Hepatocyte (in vitro differentiated cells): ENCODE measurements at regions not wholly inside any gene's neighbourhood (a gene's known extent, or its start where the extent isn't known, plus 50 kb on each side); places are given as distances from the start of the nearest gene placed in this dataset.

Experiments
- DNase-seq: peaks from one replicate; pipeline ENCODE4 v3.0.0-alpha.2; 2016; ENCODE audit warnings: low spot score
- H2AFZ ChIP-seq: fragments of 200-600 bp; sonication (generic); 2 replicates; pipeline ENCODE4 v1.6.0; 2016; ENCODE audit warnings: antibody characterized with exemption, mild to moderate bottlenecking
- H3K27ac ChIP-seq: fragments of 200-600 bp; sonication (generic); 2 replicates; pipeline ENCODE4 v1.5.1; 2016; ENCODE audit warnings: mild to moderate bottlenecking
- H3K27me3 ChIP-seq: fragments of 200-600 bp; sonication (generic); 2 replicates; pipeline ENCODE4 v1.6.1; 2016
- H3K36me3 ChIP-seq: fragments of 200-600 bp; sonication (generic); replicated peaks from 2 replicates; pipeline ENCODE4 v1.5.1; 2016; ENCODE audit warnings: low read depth; ENCODE audit not compliant: insufficient read depth
- H3K4me1 ChIP-seq: fragments of 200-600 bp; sonication (generic); 2 replicates; pipeline ENCODE4 v1.5.1; 2016; ENCODE audit warnings: mild to moderate bottlenecking, moderate library complexity; ENCODE audit not compliant: insufficient read depth
- H3K4me2 ChIP-seq: fragments of 200-600 bp; sonication (generic); 2 replicates; pipeline ENCODE4 v1.6.0; 2016
- H3K4me3 ChIP-seq: fragments of 200-600 bp; sonication (generic); 2 replicates; pipeline ENCODE4 v1.5.1; 2016; ENCODE audit warnings: mild to moderate bottlenecking
- H3K79me2 ChIP-seq: fragments of 200-600 bp; sonication (generic); 2 replicates; pipeline ENCODE4 v1.6.0; 2017; ENCODE audit warnings: mild to moderate bottlenecking
- H3K9me2 ChIP-seq: fragments of 200-600 bp; sonication (generic); replicated peaks from 2 replicates; pipeline ENCODE4 v1.6.0; 2017; ENCODE audit warnings: mild to moderate bottlenecking; ENCODE audit not compliant: insufficient read depth
- H3K9me3 ChIP-seq: fragments of 200-600 bp; sonication (generic); 2 replicates; pipeline ENCODE4 v1.5.1; 2016; ENCODE audit warnings: low read depth, mild to moderate bottlenecking
- H4K20me1 ChIP-seq: fragments of 200-600 bp; sonication (generic); 2 replicates; pipeline ENCODE4 v1.6.0; 2016; ENCODE audit warnings: mild to moderate bottlenecking; ENCODE audit not compliant: insufficient read depth, poor library complexity, severe bottlenecking
- EZH2 ChIP-seq: fragments of 200-600 bp; sonication (generic); IDR thresholded peaks from 2 replicates; pipeline ENCODE4 v1.6.1; 2016; ENCODE audit warnings: antibody characterized with exemption, mild to moderate bottlenecking, borderline replicate concordance
- EZH2phosphoT487 ChIP-seq: fragments of 200-600 bp; sonication (generic); IDR thresholded peaks from one replicate; pipeline ENCODE4 v1.6.1; 2018; ENCODE audit warnings: antibody characterized with exemption, mild to moderate bottlenecking, low read depth, moderate library complexity; ENCODE audit not compliant: unreplicated experiment, severe bottlenecking
- WGBS: methylation state at CpG from one replicate; pipeline ENCODE4 v1.1.6; 2016; ENCODE audit warnings: low lambda C conversion rate; ENCODE audit errors: missing lambda C conversion rate; 5-methylcytosine and 5-hydroxymethylcytosine counted together
- TF ChIP-seq, protein P1 (sequence below): fragments of 200-600 bp; sonication (generic); IDR thresholded peaks from 2 replicates; pipeline ENCODE4 v1.5.1; 2016; ENCODE audit warnings: antibody characterized with exemption, mild to moderate bottlenecking; ENCODE audit not compliant: poor library complexity

DNA sequence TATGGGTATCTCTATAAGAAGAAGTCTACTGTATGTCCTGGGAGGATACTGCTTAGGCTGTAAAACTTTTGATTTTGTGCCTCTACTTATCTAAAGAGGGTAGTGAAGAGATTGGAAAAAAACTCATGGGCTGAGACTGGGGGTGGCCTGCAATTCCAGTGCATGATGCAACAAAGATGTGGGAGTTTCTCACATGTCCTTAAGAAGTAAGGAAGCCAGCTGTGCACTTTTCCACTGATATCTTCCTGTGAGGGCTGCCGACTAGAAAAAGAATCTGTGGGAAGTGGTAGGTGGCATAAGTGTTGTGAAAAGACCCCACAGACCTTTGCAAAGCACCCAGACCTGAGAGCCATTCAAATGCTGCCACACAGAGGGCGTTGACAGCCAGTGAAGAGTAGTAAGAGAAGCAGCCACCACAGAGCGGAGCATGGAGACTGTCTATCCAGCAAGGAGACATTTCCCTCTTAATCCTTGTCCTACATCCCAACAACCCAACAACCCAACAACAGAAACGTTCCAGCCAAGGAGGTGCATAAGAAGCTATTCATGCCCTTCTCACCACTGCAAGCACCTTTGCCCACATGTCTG, 65.1 kb downstream of the PFDN4 start:
- Histone ChIP-seq H3K27ac (no peak overlapping the region), H3K4me2 (no peak overlapping the region), H3K9me3 (no peaks in the 10 kb centered on the region), H3K79me2 (no peaks in the 10 kb centered on the region), H3K27me3 (no peaks in the 10 kb centered on the region), H4K20me1 (no peaks in the 10 kb centered on the region), H3K4me3 (no peak overlapping the region), H3K36me3 (no peaks in the 10 kb centered on the region), H3K4me1 (no peaks in the 10 kb centered on the region), H2AFZ (no peak overlapping the region), H3K9me2 (no peaks in the 10 kb centered on the region)
- no peak for DNase-seq
- WGBS = 80% methylated on average over 4 of the region's 4 CpGs
- TF ChIP-seq, protein P1, sequence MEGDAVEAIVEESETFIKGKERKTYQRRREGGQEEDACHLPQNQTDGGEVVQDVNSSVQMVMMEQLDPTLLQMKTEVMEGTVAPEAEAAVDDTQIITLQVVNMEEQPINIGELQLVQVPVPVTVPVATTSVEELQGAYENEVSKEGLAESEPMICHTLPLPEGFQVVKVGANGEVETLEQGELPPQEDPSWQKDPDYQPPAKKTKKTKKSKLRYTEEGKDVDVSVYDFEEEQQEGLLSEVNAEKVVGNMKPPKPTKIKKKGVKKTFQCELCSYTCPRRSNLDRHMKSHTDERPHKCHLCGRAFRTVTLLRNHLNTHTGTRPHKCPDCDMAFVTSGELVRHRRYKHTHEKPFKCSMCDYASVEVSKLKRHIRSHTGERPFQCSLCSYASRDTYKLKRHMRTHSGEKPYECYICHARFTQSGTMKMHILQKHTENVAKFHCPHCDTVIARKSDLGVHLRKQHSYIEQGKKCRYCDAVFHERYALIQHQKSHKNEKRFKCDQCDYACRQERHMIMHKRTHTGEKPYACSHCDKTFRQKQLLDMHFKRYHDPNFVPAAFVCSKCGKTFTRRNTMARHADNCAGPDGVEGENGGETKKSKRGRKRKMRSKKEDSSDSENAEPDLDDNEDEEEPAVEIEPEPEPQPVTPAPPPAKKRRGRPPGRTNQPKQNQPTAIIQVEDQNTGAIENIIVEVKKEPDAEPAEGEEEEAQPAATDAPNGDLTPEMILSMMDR = no peak
- TF ChIP-seq EZH2 (no peak), EZH2phosphoT487 (no peak)

DNA sequence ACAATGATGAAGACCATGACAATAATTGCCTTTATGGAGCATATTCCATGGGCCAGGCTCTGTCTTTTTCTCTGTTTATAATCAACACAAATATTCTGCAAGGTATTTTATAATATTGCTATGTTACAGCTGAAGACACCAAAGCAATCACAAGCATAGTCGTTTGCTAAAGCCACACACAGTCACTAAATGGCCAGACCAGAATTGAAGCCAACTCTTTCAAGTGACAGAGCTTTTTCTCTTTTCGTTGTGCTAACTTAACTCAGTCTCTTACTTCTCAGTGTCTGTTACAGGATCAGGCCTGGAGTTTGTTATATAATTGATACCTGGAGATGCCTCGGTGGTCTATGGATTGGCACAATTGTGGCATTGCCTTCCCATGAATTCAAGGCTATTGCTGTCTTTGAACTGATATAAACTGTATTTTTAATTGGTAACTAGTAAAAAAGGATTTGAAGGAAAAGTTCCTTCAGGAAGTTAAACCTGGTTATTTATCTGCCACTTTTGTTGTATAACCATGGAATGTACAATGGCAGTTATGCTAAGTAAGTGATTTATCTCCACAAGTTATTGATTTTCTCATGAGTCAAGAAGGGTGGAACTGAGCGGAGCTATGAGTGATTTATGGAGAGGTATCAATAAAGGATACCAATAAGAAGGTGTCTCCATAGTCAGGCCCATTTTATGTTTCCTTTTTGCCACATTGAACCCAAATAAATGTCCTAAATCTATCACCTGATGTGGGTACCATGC, 67.6 kb downstream of the PFDN4 start:
- Histone ChIP-seq H3K36me3 (no peaks in the 10 kb centered on the region), H3K4me3 (no peak overlapping the region), H4K20me1 (no peaks in the 10 kb centered on the region), H3K79me2 (no peaks in the 10 kb centered on the region), H3K4me1 (no peaks in the 10 kb centered on the region), H2AFZ (no peak overlapping the region), H3K27me3 (no peaks in the 10 kb centered on the region), H3K9me3 (no peaks in the 10 kb centered on the region), H3K27ac (no peak overlapping the region), H3K4me2 (no peak overlapping the region), H3K9me2 (no peaks in the 10 kb centered on the region)
- no peak for DNase-seq
- WGBS = 84% methylated on average over 4 of the region's 4 CpGs
- TF ChIP-seq, protein P1 = no peak
- no peak for TF ChIP-seq EZH2
- TF ChIP-seq EZH2phosphoT487 = no peak

DNA sequence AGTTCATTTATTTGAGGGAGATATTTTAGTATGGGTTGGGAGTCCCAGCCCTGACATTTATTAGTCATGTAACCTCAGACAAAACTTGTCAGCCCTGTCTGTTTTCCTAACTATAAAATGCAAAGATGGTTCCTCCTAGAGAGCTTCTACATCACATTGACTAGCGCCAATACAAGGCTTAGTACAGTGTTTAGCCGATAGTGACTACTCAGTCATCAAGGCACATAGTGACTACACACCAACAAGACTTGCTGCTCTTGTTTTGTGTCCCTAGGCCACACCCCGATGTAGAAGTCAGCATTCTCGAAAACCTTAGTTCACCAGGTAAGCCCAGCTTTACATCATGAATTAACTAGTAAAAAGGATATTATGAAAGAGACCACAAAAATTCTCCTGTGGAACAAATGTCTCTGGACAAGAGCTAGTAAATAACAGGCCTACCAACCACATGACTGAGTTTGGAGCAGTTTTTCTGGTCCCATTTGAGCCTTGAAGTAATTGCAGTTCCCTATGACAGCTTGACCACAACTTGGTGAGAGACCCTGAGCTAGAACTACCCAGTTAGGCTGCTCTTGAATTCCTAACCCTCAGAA, 68.8 kb downstream of the PFDN4 start:
- Histone ChIP-seq H4K20me1 (no peaks in the 10 kb centered on the region), H3K79me2 (no peaks in the 10 kb centered on the region)
- TF ChIP-seq EZH2 (no peak), EZH2phosphoT487 (no peak)
- TF ChIP-seq, protein P1 = no peak

More for the DNA sequence above, 68.8 kb downstream of the PFDN4 start:
- no peaks in the 10 kb centered on the region for H3K9me3 ChIP-seq
- WGBS = 94% methylated on average over 4 of the region's 4 CpGs
- H3K4me2 ChIP-seq = no peak overlapping the region
- H3K27ac ChIP-seq = no peak overlapping the region
- H3K27me3 ChIP-seq = no peaks in the 10 kb centered on the region
- no peak for DNase-seq
- no peak overlapping the region for H2AFZ ChIP-seq
- H3K9me2 ChIP-seq = no peaks in the 10 kb centered on the region
- no peak overlapping the region for H3K4me3 ChIP-seq
- H3K36me3 ChIP-seq = no peaks in the 10 kb centered on the region
- H3K4me1 ChIP-seq = no peaks in the 10 kb centered on the region
